ENCODE measurements at regions not wholly inside any gene's neighbourhood (a gene's known extent, or its start where the extent isn't known, plus 50 kb on each side); places are given as distances from the start of the nearest gene placed in this dataset.

DNA sequence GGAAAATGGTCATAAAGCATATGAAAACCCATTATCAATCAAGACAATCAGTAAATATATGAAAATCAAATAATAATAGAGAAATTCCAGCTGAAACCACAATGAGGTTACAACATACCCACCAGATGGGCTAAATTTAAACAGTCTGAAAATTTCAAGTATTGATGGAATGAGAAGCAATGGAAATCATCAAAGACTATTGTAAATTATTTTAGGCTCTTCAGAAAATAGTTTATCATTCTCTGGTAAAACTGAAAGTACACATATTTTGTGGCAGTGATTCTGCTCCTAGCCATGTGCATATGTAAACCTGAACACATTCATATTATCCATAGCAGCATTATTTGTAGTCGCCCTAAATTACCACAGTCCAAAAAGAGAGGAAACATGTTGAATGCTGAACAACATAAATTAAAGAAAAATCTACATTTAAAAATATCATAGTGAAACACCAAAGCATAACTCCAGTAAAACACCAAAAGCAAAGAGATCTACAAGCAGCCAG lies 215.3 kb downstream of the PRELID2 start:
- TF ChIP-seq IKZF5 (CRISPR knock-in tag; IDR thresholded peaks at IDR 0.05) = no peak
- no peak for TF ChIP-seq CEBPZ (IDR thresholded peaks at IDR 0.05; ENCODE audit: low read length)
- no peak for TF ChIP-seq SP1 (IDR thresholded peaks at IDR 0.05)
- TF ChIP-seq SP1 (CRISPR knock-in tag; IDR thresholded peaks at IDR 0.05) = no peak

Measured in HepG2 (cell line).